Glutamatergic neuron (in vitro differentiated cells): ENCODE measurements at regions not wholly inside any gene's neighbourhood (a gene's known extent, or its start where the extent isn't known, plus 50 kb on each side); places are given as distances from the start of the nearest gene placed in this dataset.

Source experiments
- DNase-seq: peaks from one replicate; pipeline ENCODE4 v3.0.0; 2022
- H3K27ac Mint-ChIP-seq: one replicate; pipeline ENCODE4 v1.8.0; 2020; ENCODE audit warnings: mild to moderate bottlenecking, mixed read lengths, inconsistent platforms; ENCODE audit not compliant: unreplicated experiment
- H3K27me3 Mint-ChIP-seq: one replicate; pipeline ENCODE4 v1.8.0; 2020; ENCODE audit warnings: mild to moderate bottlenecking, moderate library complexity, mixed read lengths, inconsistent platforms; ENCODE audit not compliant: unreplicated experiment
- H3K36me3 Mint-ChIP-seq: one replicate; pipeline ENCODE4 v1.8.0; 2020; ENCODE audit warnings: mild to moderate bottlenecking, mixed read lengths, inconsistent platforms; ENCODE audit not compliant: unreplicated experiment
- H3K4me1 Mint-ChIP-seq: one replicate; pipeline ENCODE4 v1.8.0; 2020; ENCODE audit warnings: mild to moderate bottlenecking, low read depth, mixed read lengths, inconsistent platforms; ENCODE audit not compliant: unreplicated experiment
- H3K4me3 Mint-ChIP-seq: one replicate; pipeline ENCODE4 v1.8.0; 2020; ENCODE audit warnings: mild to moderate bottlenecking, mixed read lengths, inconsistent platforms; ENCODE audit not compliant: unreplicated experiment
- H3K9me3 Mint-ChIP-seq: one replicate; pipeline ENCODE4 v1.8.0; 2020; ENCODE audit warnings: mild to moderate bottlenecking, moderate library complexity, mixed read lengths, inconsistent platforms; ENCODE audit not compliant: unreplicated experiment
- CTCF ChIP-seq: fragments of 200-600 bp; sonication (generic); IDR thresholded peaks from one replicate; pipeline ENCODE4 v1.5.0; 2021; ENCODE audit not compliant: partially characterized antibody, unreplicated experiment

GRCh38 chr10:111993872-111994426 is 189.6 kb downstream of the GPAM start:
- H3K27me3 Mint-ChIP-seq, result no peaks in the 10 kb centered on the region
- H3K4me3 Mint-ChIP-seq, result no peak overlapping the region
- no peaks in the 10 kb centered on the region for H3K9me3 Mint-ChIP-seq
- no peak for TF ChIP-seq CTCF
- no peaks in the 10 kb centered on the region for H3K36me3 Mint-ChIP-seq
- DNase-seq, result no peak
- H3K4me1 Mint-ChIP-seq, result peaks cover 4% of the 10 kb centered on the region
- H3K27ac Mint-ChIP-seq, result no peak overlapping the region

- no peak for DNase-seq
- Mint-ChIP-seq H3K27me3 (no peaks in the 10 kb centered on the region), H3K27ac (no peak overlapping the region), H3K4me3 (no peak overlapping the region), H3K4me1 (no peaks in the 10 kb centered on the region), H3K36me3 (no peaks in the 10 kb centered on the region), H3K9me3 (peaks cover 1% of the 10 kb centered on the region)
- no peak for TF ChIP-seq CTCF
Measured at GRCh38 chr10:111996103-111996502, 187.5 kb downstream of the GPAM start.

- Mint-ChIP-seq H3K9me3 (peaks cover 1% of the 10 kb centered on the region), H3K4me3 (no peak overlapping the region), H3K27ac (no peak overlapping the region), H3K27me3 (no peaks in the 10 kb centered on the region), H3K36me3 (no peaks in the 10 kb centered on the region), H3K4me1 (no peaks in the 10 kb centered on the region)
- no peak for TF ChIP-seq CTCF
- no peak for DNase-seq
Measured at GRCh38 chr10:111998728-111999127, 184.8 kb downstream of the GPAM start.

GRCh38 chr10:111999205-111999914 is 184.2 kb downstream of the GPAM start:
- Mint-ChIP-seq H3K4me3 (no peak overlapping the region), H3K9me3 (peaks cover 1% of the 10 kb centered on the region), H3K4me1 (no peaks in the 10 kb centered on the region), H3K27ac (no peak overlapping the region), H3K36me3 (no peaks in the 10 kb centered on the region), H3K27me3 (no peaks in the 10 kb centered on the region)
- no peak for TF ChIP-seq CTCF
- DNase-seq, result no peak

- Mint-ChIP-seq H3K27ac (no peak overlapping the region), H3K4me1 (no peaks in the 10 kb centered on the region), H3K4me3 (no peak overlapping the region), H3K36me3 (no peaks in the 10 kb centered on the region), H3K27me3 (no peaks in the 10 kb centered on the region), H3K9me3 (peaks cover 1% of the 10 kb centered on the region)
- no peak for TF ChIP-seq CTCF
- no peak for DNase-seq
Measured at GRCh38 chr10:111999915-112000302, 183.7 kb downstream of the GPAM start.
